M059J (cell line): ENCODE measurements at regions not wholly inside any gene's neighbourhood (a gene's known extent, or its start where the extent isn't known, plus 50 kb on each side); places are given as distances from the start of the nearest gene placed in this dataset.
"Not testable (repeated sequence)": the region's sequence is repeated elsewhere in the genome, so short reads cannot be mapped to it uniquely, and the experiment has no call there.

Experiments used
- DNase-seq: peaks from one replicate; pipeline ENCODE4 v3.0.0-alpha.2; 2012; ENCODE audit warnings: low read depth

DNA sequence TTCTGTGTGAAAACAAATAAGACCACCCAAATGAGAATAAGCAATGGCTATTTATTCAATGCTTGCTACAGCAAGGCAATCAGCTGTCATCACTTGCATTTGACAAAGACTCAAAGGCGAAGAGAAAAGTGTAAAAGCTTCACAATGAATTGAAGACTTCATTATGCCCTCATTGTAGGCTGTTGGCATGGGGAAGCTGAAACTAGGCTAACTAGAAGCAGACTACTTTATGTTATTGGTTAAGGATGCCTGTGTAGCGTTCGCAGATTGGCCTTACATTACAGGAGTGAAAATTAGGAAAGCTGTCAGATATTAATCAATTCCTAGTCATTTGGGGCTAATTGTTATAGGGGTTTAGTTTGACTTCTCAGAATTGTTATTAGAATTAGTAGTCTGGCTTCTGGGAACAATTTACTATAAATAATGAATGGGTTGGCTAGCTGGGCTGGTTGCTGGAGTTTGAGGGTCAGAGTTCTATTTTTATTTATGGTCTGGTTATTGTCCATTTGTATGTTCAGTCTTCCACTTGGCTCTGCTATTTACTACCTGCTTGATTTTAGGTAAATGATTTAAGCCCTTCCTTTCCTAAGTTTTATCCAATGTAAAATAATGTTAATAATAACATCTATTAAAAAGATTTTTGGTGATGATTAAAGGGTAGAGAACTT is 437.2 kb upstream of the SYT4 start:
- no peak for DNase-seq

DNA sequence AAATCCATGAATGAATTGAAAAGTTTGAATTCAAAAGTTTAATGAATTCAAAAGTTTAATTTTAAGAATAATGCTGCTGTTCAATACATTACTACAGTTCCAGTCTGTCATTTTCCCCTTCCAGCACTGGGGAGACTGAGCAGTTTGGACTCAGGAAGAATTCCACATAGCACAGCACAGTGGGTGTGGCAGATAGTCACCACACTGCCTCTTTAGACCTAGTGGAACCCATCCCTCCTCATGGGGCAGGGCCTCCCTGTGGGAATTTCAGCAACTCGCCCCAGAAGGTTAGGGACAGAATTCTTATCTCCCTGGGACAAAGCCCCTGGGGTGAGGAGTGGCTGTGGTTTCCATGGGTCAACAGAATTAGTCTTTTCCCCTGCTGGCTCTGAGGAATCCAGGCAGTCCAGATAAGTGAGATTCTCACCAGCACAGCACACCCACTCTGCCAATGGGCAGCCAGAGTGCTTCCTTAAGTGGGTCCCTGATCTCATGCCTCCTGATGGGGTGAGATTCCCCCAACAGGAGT is 442.0 kb upstream of the SYT4 start:
- DNase-seq, result peak; percentile 18

DNA sequence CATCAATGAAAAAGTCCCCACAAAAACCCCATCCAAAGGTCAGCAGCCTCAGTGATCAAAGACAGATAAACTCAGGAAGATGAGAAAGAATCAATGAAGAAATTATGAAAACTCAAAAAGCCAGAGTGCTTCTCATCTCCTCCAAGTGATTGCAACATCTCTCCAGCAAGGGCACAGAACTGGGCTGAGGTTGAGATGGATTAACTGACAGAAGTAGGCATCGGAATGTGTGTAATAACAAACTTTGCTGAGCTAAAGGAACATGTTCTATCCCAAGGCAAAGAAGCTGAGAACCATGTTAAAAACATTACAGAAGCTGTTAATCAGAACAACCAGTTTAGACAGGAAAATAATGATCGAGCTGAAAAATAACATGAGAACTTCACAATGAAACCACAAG is 442.8 kb upstream of the SYT4 start:
- no peak for DNase-seq

DNA sequence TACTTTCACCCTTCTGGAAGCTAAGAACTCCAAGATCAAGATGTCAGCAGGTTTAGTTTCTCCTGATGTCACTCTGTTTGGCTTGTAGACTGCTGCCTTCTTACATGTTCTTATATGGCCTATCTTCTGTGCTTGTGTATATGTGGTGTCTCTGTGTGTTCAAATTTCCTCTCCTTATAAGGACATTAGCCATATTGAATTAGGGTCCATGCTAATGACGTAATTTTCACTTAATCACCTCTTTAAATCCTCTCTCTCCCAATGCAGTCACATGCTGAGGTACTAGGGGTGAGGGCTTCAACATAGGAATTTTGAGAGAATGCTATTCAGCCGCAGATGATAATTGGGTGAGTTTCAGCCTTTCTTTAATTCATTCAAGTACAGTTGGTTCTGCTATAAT is 458.3 kb upstream of the SYT4 start:
- no peak for DNase-seq

DNA sequence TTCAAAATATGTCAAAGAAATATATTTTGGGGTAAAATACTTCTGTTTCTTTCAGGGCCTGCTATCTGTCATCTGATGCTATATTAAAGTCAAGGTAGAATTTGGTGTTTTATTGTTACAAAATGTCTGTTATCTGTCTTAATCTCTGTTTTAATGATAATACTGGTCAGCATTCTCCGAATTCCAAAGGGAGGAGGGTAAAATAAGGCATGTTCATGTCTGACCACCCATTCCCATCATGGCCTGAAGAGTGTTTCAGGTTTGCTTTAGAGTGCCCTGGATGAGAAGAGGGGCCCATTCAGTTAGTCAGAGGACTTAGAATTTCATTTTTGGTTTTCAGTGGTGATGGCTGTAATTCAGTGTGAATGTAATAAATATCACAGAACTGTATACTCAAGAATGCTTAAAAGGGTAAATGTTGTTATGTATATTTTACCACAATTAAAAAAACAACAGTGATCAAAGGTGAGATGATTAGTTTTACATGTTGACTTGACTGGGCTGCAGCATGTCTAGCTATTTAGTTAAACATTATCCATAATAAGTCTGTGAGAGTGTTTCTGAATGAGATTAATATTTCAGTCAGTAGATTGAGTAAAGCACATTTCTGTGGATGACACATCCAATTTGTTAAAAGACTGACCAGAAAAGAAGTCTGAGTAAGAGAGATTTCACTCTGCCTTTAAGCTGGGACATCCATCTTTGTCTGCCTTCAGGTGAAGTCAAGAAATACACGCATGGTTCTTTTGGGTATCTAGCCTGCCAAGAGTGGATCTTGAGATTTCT is 467.9 kb upstream of the SYT4 start:
- DNase-seq, result peak; percentile 49

DNA sequence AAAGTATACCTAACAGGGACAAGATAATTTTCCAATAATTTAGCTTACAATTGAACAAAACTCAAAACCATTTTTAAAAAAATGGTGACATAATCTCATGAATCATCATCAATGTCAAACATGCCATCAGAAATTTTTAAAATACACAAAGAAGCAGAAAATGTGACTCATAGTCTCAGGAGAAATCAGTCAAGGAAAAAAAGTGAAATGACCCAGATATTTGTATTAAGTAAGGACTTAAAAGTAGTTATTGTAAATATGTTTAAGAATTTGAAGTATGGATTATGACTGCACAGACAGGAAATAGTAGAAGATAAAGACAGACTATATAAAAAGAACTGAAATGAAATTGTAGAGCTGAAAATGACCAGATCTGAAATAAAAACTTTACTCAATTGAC is 473.9 kb upstream of the SYT4 start:
- DNase-seq, result peak; percentile 13

DNA sequence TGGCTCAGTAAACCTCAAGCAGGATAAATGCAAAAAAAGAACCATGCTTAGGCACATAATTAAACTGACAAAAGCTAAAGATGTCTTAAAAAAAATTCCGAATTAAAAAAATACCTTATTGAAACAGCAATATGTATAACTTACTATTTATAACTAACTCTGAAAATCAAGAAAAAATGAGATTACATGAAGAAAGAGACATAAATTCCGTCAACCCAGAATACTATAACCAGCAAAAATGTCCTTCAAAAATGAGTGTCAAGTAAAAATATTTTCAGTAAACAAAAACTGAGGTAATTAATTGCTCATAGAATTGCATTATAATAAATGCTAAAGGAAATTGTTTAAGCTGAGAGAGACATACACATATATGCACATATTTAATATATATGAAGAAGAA is 474.5 kb upstream of the SYT4 start:
- DNase-seq, result no peak

DNA sequence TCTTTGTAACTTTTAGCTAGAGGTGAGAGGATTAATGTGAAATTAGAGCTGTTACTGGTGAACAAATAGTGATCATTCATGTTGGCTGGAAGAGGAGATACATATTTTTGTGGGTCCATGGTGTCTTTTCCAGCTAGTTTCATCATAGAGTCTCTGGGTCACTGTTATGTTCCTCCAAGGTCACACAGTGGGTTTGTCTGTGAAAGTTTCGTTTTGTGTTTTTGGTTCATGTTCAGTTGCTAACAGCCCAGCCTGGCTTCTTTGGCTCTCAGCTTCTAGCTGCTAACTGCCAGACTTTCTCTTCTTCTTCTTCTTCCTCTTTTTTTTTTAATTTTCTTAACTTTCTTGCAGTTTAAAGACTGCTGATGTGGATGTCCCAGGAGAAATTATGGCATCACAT is 480.0 kb upstream of the SYT4 start:
- no peak for DNase-seq

DNA sequence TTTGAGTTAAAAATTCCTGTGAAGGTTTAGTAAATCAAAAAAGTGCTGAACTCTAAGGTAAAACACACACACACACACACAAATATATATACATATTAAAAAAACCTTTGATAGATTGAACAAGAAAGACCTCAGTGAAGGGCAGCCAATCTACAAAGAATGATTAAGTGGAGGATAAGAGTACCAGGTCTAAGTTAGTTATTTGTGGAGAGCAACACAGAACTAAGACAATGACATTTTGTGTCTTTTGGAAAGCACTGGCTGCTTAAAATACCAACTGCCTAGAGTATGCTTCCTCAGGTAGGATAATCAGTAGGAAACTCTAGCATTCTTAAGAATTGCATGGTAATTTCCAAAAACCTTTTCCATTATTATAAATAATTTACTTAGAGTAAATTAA is 481.4 kb upstream of the SYT4 start:
- DNase-seq, result no peak

DNA sequence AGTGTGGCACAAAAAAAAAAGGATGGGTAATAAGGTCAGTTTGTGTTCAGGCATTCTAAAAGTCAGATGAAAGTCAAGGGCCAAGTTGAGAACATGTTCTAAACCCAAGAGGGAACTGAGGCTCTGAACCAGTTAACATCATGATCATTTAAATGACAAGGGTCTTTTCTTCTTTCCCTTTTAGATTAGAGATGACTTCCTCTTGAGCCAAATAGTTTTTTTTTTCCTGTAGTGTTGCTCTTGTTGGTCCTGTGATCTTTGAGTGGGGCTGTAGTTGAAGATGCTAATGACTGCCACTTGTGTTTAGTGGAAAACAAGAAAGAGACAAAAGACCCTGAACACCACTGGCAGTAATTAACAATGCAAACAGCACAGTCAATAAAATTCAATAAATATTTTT is 482.7 kb upstream of the SYT4 start:
- no peak for DNase-seq

DNA sequence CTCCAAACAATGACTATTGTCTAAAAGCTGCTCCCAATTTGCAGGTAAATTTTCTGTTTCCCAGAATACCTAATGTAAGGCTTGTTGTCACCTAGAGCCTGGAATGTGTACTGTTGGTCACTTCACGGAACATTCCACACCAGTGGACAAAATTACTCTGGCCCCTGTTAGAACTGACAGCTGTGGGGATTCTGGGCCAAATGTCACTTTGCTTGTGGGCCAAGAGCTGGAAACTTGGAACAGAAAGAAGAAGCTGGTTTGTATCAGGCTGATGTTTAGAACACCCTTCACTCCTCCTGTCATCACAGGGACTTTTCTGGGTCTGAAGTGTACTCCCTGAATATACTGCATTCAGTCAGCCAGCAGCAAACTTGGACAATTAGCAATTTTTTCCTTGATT is 495.6 kb upstream of the SYT4 start:
- DNase-seq, result no peak

DNA sequence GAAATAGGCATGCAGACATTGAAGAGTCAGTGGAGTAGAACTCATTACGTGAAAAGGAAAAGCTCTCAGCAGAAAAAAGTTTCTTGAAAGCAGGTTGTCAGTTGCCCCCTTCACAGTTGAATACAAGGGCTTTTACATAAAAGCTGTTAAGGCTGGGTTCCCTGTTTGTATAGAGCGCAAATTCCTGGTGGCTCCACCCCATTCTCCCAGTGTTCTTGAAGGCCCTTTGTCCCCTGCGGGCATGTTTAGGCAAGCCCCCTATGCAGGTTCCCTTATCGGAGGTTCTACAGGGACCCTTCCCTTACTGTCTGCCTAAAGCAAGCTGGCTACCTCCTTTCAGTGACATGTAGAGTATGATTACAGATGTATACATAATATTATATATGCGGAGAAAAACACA is 497.2 kb upstream of the SYT4 start:
- no peak for DNase-seq

DNA sequence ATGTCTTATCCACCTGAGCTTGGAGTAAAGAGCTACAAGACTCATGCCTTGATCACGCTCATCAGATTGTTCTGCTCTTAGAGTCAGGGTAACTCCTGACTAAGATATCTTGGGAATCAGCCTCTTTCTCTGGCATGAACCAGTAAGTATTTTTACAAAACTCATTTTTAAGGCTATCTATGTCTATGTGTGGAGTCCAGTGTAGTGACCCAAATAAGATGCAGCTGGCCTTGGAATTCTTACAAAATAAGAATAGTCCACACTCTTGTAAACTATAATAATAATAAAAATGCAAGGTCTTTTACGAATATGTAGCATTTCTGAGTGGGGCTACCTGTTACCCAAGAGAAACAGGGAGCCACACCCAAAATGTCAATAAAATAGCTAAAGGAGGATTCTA is 498.3 kb upstream of the SYT4 start:
- no peak for DNase-seq

DNA sequence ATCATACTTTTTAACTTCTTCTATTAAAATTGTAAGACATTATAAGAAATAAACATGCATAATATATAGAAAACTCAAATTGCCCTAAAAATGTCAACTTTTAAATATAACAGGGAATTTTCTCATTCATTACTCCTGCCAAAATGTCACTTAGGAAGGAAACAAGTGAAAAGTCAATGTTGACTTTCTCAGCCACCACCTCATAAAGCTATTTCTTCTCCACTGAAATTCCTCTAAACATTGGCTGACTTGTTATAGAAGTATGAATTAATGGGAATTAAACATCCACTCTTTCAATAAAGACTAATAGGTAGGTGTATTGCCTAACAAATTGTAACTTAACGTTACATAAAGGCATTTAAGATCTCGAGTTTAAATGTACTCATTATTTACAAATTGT is 499.7 kb upstream of the SYT4 start:
- no peak for DNase-seq

DNA sequence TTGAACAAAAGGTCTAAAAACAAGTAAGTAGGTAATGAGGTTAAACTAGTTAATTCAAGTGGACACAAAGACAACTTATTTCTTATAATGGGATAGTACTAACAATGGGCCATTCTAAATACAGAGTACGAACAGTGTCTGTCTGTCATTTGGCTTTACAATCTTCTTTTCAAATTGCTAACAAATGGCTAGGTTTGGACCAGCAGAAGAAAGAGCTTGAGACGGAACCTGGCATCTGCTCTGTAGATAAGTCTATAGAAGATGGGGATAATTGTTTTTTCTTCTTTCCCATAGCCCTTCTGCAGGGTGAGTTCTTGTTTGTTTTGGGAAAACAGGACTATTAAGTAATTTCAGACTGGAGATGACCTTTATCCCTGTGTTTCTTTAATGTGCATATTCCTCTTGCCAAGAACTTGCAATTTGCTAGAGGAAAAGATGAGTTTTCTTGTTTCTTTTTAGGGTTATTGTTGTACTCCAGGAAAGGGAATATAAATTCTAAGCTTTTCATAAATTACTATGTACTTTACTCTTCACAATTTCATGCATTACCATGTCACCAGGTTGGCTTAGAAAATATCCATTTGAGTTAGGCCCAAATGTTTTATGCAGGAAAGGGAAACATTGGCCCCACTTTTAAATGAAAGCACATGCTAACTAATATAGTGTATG is 500.5 kb upstream of the SYT4 start:
- no peak for DNase-seq

DNA sequence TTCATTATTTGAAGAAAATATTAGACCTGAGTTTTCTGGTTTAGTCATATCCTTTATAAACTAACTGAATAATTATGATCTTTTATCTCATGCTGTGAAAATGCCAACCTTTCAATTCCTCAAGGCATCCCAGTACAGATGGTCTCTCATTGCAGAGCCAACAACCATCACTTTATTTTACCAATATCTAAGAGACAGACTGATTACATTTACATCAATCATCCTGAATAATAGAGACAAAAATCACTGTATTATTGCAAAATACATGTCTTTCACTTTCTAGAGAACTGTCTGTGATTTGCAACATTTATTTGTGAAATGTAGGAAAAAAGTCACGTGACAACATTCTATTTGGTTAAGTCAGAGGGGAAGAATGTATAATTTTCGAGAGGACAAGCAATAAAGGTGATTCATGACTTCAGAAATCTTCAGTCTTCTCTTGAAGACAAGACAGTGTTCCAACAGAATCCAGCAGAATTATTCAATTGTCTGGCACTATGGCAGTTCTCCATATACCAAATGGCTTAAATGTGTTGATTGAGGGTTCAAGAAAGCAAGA is 503.6 kb upstream of the SYT4 start:
- DNase-seq, result peak; percentile 83

DNA sequence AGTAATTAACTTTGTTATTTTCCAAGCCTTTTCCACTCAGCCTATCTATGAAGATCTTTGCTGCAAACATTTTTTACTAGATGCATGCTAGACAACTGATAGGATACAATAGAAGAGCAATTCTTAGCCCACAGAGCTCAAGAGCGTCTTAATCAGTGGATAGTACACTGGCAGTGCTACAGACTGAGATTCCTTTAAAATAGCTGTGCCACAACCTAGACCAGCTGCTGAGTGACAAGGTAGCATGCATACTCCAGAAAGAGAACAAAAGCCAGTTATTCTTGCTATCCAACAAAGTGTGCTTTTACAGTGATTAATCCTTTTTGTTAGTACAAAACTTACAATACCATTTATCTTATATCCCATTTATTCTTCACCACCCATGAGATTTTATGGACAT is 507.9 kb upstream of the SYT4 start:
- DNase-seq, result no peak

DNA sequence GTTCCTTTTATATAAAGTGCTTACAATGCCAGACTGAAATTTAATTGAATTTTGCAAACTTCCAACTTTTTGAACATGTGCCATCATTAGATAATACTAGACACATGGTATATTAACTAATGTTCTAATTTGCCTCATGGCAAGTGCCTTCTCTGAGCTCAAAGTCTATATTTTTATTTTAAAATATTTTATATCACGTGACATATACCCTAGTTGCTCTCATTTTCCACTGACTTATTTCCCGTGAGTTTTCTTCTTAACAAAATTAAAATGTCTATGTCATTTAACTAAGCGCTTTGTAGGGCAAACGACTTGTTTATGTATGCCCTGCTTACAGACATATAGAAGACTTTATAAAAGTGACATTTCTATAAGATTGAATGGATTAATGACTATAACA is 509.6 kb upstream of the SYT4 start:
- no peak for DNase-seq

DNA sequence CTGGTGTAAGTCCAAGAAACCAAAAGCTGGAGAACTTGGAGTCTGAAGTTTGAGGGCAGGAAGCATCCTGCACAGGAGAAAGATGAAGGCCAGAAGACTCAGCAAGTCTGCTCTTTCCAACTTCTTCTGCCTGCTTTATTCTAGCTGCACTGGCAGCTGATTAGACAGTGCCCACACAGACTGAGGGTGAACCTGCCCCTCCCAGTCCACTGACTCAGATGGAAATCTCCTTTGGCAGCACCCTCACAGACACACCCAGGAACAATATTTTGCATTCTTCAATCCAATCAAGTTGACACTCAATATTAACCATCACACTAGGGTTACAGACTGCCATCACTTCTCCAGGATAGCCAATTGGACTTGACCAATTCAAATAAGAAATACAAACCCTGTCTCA is 510.4 kb upstream of the SYT4 start:
- DNase-seq, result not testable (repeated sequence)

DNA sequence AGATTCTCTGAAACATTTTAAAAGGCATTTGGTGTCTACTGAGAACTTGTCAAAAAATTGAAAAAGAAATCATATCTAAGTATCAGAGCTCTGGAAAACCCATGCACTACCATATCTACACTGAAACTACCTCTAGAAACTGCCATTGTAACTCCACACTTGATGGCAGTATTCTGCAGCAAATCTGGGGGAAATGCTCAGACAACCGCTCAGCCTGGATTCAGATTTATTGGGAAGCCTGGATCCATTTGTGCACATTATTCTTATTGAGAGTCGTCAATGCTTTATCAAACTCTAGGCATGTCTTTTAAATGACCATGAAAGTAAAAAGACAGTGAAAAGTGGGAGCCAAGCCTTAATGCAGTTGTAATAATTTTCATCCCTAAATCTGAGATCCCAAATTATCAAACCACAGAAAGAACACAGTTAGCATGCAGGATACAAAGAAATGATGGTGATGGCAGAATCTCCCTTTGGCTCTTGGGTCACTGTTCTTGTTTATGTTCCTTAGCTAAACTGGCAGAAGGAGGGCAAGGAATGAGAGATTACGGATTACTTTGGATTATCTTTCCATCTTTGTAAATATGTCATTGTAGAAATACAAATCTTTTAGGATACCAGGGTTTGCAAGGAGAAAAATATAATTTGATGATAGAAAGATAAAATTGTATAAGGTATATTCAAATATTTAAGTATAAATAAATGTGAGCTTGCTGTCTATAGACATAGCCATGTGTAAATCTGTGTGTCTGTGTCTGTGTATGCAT is 512.1 kb upstream of the SYT4 start:
- peak; percentile 41 for DNase-seq

DNA sequence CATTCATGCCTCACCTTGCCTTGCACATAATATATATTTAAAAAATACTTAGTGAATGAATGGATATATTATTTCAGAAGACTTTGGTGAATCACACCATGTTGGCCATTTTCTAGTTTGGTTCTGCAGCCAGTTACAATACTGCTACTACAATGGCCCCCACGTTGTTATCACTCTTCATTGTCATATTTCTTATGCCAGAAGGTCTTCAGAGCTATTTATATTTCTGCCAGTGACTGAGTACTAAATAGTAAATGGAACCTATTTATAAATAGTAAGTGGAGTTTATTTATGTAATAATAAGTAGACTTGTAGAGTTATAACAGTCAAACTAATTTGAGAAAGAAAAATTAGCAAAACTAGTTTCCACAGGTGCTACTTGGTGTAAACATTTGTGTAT is 516.6 kb upstream of the SYT4 start:
- DNase-seq, result no peak

DNA sequence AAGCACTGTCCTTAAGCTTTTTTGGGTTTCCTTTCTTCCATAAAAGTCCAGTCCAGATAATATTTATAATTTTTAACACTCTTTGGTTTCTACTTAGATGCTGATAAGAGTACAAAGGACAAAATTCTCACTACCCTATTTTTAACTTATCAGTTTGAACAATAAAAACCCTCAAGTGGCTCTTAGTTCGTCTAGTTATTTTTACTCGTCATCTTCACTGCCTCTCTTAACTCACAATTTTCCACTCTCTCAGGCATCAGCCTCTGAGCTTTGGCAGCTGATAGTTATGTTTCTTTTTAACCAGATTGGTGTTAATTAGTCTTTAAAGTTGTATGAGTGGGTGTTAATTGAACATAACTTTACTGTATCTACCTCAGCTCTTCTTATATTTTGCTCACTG is 517.1 kb upstream of the SYT4 start:
- DNase-seq, result no peak
